Peyer's patch (tissue), 4 donors: ENCODE measurements at regions not wholly inside any gene's neighbourhood (a gene's known extent, or its start where the extent isn't known, plus 50 kb on each side); places are given as distances from the start of the nearest gene placed in this dataset.

Source experiments
- CTCF ChIP-seq, 6 experiments: fragments of 450-650 bp in 4 of 6; fragments of 200-600 bp in 2 of 6; sonication (generic) in 1 of 6; IDR thresholded peaks; one replicate each; pipeline ENCODE4 v1.5.1; 2017 to 2019; ENCODE audit warnings: antibody characterized with exemption in 6 of 6, mild to moderate bottlenecking in 3 of 6, moderate library complexity in 1 of 6
- POLR2A ChIP-seq, 2 donors: fragments of 450-650 bp; IDR thresholded peaks; one replicate each; pipeline ENCODE4 v1.5.1; 2017; ENCODE audit warnings: antibody characterized with exemption in 2 of 2, mild to moderate bottlenecking in 2 of 2, moderate library complexity in 2 of 2

DNA sequence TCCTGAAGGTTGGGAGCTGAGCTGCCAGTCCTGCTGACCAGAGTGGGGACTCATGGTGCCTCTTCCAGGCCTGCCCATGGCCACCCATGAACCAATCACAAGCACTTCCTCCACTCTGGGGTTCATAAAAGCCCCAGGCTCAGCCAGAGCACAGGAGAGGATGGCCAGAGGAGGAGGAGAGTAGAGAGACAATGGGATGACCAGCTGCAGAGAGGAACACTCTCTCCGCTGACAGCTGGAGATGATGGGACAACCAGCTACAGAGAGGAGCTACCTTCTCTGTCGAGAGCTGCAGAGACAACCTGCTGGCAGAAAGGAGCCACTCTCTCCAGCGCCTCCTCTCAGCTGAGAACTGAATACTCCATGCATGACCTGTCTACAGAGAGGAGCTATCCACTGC is 886.1 kb downstream of the BCL11B start:
- TF ChIP-seq CTCF (IDR thresholded peaks at IDR 0.05) = no peak
- TF ChIP-seq POLR2A (IDR thresholded peaks at IDR 0.05) = no peak
